ENCODE measurements at regions not wholly inside any gene's neighbourhood (a gene's known extent, or its start where the extent isn't known, plus 50 kb on each side); places are given as distances from the start of the nearest gene placed in this dataset.

- TF ChIP-seq CTCF (IDR thresholded peaks at IDR 0.05) (no peak), POLR2A (IDR thresholded peaks at IDR 0.05; ENCODE audit: low read depth) (no peak)
Observed at GRCh38 chr2:133712369-133712768, 144.1 kb upstream of the NCKAP5 start.

Data from esophagus muscularis mucosa (tissue), 3 donors.